Suppressor macrophage (primary cell): ENCODE measurements at regions not wholly inside any gene's neighbourhood (a gene's known extent, or its start where the extent isn't known, plus 50 kb on each side); places are given as distances from the start of the nearest gene placed in this dataset.

ENCODE experiments used
- DNase-seq, 4 experiments: peaks; one replicate each; pipeline ENCODE4 v3.0.0-alpha.2; 2020 to 2022

DNA sequence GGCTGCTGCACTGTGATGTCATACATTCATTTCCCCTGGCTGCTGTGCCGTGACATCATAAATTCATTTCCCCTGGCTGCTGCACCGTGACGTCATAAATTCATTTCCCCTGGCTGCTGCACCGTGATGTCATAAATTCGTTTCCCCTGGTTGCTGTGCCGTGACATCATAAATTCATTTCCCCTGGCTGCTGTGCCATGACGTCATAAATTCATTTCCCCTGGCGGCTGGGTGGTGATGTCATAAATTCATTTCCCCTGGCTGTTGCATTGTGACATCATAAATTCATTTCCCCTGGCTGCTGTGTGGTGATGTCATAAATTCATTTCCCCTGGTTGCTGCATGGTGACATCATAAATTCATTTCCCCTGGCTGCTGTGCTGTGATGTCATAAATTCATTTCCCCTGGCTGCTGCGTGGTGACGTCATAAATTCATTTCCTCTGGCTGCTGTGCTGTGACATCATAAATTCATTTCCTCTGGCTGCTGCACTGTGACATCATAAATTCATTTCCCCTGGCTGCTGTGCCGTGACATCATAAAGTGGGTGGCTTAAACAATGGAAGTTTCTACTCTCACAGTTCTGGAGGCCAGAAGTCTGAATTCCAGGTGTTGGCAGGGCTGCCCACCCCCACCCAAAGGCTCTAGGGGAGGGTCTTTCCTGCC, 301.1 kb downstream of the SHANK2 start:
- no peak for DNase-seq

GRCh38 chr11:70952191-70952590, 300.2 kb downstream of the SHANK2 start:
- DNase-seq: no peak

DNA sequence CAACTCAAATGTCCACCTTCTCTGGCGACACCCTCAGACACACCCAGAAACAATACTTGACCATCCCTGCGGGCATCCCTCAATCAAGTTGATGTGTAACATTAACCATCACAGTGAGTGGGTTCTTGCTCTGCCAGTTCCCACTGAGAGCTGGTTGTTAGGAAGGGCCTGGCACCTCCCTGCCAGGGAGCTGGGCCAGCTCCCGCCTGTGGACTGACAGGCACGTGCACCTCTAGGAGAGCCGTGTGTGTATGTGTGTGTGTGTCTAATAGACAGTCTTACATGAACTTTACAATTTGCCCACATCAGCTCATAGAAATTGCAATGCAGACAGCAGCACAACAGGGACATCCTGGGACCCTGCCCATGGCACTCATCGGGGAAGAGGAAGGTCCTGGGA, 298.7 kb downstream of the SHANK2 start:
- no peak for DNase-seq

DNA sequence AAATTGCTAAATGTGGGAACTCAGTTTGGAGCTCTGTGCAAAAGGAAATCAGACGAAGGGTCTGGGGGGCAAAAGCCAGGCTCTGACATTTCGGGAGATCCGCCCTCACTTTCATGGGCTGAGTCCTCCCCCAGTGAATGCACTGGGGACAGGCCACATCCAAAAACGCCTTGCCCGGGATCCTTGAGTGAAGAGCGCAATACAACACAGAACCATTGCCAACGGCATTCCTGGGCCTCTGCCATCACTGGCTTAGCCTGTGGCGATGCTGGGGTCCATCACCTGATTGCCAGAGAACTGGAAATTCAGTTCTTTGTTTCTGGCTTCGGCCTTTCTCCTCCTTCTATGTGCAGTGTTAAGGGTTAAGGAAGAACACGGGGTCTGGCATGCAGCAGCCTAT, 297.9 kb downstream of the SHANK2 start:
- DNase-seq: no peak
